ENCODE measurements at regions not wholly inside any gene's neighbourhood (a gene's known extent, or its start where the extent isn't known, plus 50 kb on each side); places are given as distances from the start of the nearest gene placed in this dataset.

DNA sequence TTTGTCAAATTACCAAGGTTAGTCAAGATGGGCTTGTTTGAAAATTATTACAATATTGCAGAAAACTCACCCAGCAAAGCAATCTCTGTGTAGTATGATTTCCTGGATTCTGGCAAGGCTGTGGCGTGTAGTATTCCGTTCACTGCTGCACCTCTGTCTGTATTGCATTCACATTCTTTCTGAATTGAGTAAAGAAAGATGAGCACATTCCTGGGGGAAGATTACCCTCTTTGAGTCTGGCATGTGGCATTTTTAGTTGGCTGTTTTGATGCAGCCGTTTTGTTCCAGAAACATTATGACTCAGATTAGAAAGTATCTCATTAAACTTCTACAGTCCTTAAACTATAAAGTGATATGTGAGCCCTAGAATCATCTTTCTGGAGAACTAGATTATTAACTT lies 197.7 kb downstream of the TENT4A start:
- no peak for DNase-seq (ENCODE audit: low spot score)
- Histone ChIP-seq H3K4me1 (ENCODE audit: insufficient read depth, low read length, poor library complexity, severe bottlenecking) (no peaks in the 10 kb centered on the region), H3K27ac (ENCODE audit: low read depth, low read length, poor library complexity, severe bottlenecking) (no peak overlapping the region), H3K4me3 (ENCODE audit: low read depth, low read length, poor library complexity, severe bottlenecking) (no peak overlapping the region), H3K27me3 (replicated peaks; ENCODE audit: insufficient read depth, low read depth, low read length, poor library complexity) (peaks cover 64% of the 10 kb centered on the region), H3K36me3 (ENCODE audit: insufficient read depth, low read length, poor library complexity, severe bottlenecking) (no peaks in the 10 kb centered on the region), H3K9me3 (ENCODE audit: low read depth, low read length, poor library complexity, severe bottlenecking) (no peaks in the 10 kb centered on the region)
- TF ChIP-seq EZH2 (IDR thresholded peaks at IDR 0.05; ENCODE audit: borderline replicate concordance, low read depth, low read length, poor library complexity, severe bottlenecking): no peak
- TF ChIP-seq, protein P1, sequence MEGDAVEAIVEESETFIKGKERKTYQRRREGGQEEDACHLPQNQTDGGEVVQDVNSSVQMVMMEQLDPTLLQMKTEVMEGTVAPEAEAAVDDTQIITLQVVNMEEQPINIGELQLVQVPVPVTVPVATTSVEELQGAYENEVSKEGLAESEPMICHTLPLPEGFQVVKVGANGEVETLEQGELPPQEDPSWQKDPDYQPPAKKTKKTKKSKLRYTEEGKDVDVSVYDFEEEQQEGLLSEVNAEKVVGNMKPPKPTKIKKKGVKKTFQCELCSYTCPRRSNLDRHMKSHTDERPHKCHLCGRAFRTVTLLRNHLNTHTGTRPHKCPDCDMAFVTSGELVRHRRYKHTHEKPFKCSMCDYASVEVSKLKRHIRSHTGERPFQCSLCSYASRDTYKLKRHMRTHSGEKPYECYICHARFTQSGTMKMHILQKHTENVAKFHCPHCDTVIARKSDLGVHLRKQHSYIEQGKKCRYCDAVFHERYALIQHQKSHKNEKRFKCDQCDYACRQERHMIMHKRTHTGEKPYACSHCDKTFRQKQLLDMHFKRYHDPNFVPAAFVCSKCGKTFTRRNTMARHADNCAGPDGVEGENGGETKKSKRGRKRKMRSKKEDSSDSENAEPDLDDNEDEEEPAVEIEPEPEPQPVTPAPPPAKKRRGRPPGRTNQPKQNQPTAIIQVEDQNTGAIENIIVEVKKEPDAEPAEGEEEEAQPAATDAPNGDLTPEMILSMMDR (conservative IDR thresholded peaks at IDR 0.05; ENCODE audit: low read depth, low read length): no peak
- BruUV-seq (replicated peaks): no TSS peak
- intact Hi-C loops (cut with micrococcal nuclease; ENCODE audit: unreplicated experiment): no loop called here
- CTCF ChIA-PET: no interaction called here
- POLR2A ChIA-PET (ENCODE audit: low non-redundant PET): no interaction called here

DNA sequence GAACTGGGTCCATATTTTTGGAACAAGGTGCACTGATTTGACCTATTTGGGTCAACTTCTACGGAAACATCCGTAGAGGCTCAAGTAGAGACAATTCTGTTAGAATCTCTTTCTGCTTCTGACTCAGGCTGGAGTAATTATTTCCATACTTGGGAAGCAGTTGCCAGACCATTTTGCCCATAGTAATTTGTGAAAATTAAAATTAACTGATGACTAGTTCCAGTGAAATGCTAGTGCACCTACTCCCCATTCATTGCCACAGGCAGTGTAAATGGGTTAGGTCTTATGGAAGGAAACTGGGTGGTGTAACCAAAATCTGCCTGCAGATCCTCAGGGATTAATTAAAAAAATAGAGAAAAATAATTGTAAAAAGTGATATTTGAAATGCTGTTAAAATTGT lies 201.1 kb downstream of the TENT4A start:
- BruUV-seq (replicated peaks): no TSS peak
- ChIA-PET CTCF (no interaction called here), POLR2A (ENCODE audit: low non-redundant PET) (no interaction called here)
- Histone ChIP-seq H3K4me3 (ENCODE audit: low read depth, low read length, poor library complexity, severe bottlenecking) (no peak overlapping the region), H3K27me3 (replicated peaks; ENCODE audit: insufficient read depth, low read depth, low read length, poor library complexity) (peaks cover 45% of the 10 kb centered on the region), H3K27ac (ENCODE audit: low read depth, low read length, poor library complexity, severe bottlenecking) (no peak overlapping the region), H3K9me3 (ENCODE audit: low read depth, low read length, poor library complexity, severe bottlenecking) (no peaks in the 10 kb centered on the region), H3K36me3 (ENCODE audit: insufficient read depth, low read length, poor library complexity, severe bottlenecking) (no peaks in the 10 kb centered on the region), H3K4me1 (ENCODE audit: insufficient read depth, low read length, poor library complexity, severe bottlenecking) (no peaks in the 10 kb centered on the region)
- intact Hi-C loops (cut with micrococcal nuclease; ENCODE audit: unreplicated experiment): no loop called here
- DNase-seq (ENCODE audit: low spot score): no peak
- no peak for TF ChIP-seq EZH2 (IDR thresholded peaks at IDR 0.05; ENCODE audit: borderline replicate concordance, low read depth, low read length, poor library complexity, severe bottlenecking)

DNA sequence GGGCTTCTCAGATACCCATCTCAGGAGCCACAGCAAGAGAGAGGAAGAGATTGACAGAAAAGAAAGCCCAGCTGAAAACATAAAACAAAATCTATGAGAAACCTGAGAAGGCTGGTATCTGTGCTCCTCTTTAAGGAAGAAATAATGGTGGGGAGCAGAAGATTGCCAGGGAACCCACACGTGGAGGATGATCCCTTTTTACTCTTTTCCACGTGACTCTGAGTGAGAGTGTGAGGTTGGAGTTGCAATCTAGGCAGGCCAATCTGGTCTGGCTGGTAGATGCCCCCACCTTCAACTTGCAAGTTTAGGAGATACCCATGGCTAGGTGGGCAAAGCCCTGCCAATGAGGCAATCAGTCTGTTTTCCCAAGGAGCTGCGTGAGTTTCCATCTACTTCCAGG lies 202.3 kb downstream of the TENT4A start:
- intact Hi-C loops (cut with micrococcal nuclease; ENCODE audit: unreplicated experiment): no loop called here
- no TSS peak for BruUV-seq (replicated peaks)
- no peak for DNase-seq (ENCODE audit: low spot score)
- no peaks in the 10 kb centered on the region for H3K4me1 ChIP-seq (ENCODE audit: insufficient read depth, low read length, poor library complexity, severe bottlenecking)
- ChIA-PET POLR2A (ENCODE audit: low non-redundant PET) (no interaction called here), CTCF (no interaction called here)
- no peak overlapping the region for H3K4me3 ChIP-seq (ENCODE audit: low read depth, low read length, poor library complexity, severe bottlenecking)
- H3K9me3 ChIP-seq (ENCODE audit: low read depth, low read length, poor library complexity, severe bottlenecking): no peaks in the 10 kb centered on the region
- H3K36me3 ChIP-seq (ENCODE audit: insufficient read depth, low read length, poor library complexity, severe bottlenecking): no peaks in the 10 kb centered on the region
- no peak overlapping the region for H3K27ac ChIP-seq (ENCODE audit: low read depth, low read length, poor library complexity, severe bottlenecking)
- H3K27me3 ChIP-seq (replicated peaks; ENCODE audit: insufficient read depth, low read depth, low read length, poor library complexity): peaks cover 44% of the 10 kb centered on the region
- no peak for TF ChIP-seq EZH2 (IDR thresholded peaks at IDR 0.05; ENCODE audit: borderline replicate concordance, low read depth, low read length, poor library complexity, severe bottlenecking)
- TF ChIP-seq, protein P1 (conservative IDR thresholded peaks at IDR 0.05; ENCODE audit: low read depth, low read length): no peak

DNA sequence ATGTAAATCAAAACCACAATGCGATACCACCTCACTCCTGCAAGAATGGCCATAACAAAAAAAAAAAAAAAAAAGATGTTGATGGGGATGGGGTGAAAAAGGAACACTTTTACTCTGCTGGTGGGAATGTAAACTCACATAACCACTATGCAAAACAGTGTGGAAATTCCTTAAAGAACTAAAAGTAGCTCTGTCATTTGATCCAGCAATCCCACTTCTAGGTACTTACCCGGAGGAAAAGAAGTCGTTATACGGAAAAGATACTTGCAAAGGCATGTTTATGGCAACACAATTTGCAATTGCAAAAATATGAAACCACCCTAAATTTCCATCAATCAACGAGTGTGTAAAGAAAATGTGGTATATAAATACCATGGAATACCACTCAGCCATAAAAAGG lies 205.0 kb downstream of the TENT4A start:
- Histone ChIP-seq H3K4me1 (ENCODE audit: insufficient read depth, low read length, poor library complexity, severe bottlenecking) (no peaks in the 10 kb centered on the region), H3K4me3 (ENCODE audit: low read depth, low read length, poor library complexity, severe bottlenecking) (no peak overlapping the region), H3K27ac (ENCODE audit: low read depth, low read length, poor library complexity, severe bottlenecking) (no peak overlapping the region), H3K36me3 (ENCODE audit: insufficient read depth, low read length, poor library complexity, severe bottlenecking) (no peaks in the 10 kb centered on the region), H3K27me3 (replicated peaks; ENCODE audit: insufficient read depth, low read depth, low read length, poor library complexity) (peaks cover 22% of the 10 kb centered on the region), H3K9me3 (ENCODE audit: low read depth, low read length, poor library complexity, severe bottlenecking) (no peaks in the 10 kb centered on the region)
- no peak for TF ChIP-seq EZH2 (IDR thresholded peaks at IDR 0.05; ENCODE audit: borderline replicate concordance, low read depth, low read length, poor library complexity, severe bottlenecking)
- TF ChIP-seq, protein P1 (conservative IDR thresholded peaks at IDR 0.05; ENCODE audit: low read depth, low read length): no peak
- ChIA-PET CTCF (no interaction called here), POLR2A (ENCODE audit: low non-redundant PET) (no interaction called here)
- DNase-seq (ENCODE audit: low spot score): no peak
- BruUV-seq (replicated peaks): no TSS peak
- intact Hi-C loops (cut with micrococcal nuclease; ENCODE audit: unreplicated experiment): no loop called here

All from A673 (cell line).